ENCODE measurements at regions not wholly inside any gene's neighbourhood (a gene's known extent, or its start where the extent isn't known, plus 50 kb on each side); places are given as distances from the start of the nearest gene placed in this dataset.

GRCh38 chr12:63090716-63091115 lies 60.3 kb downstream of the AVPR1A start:
- H3K4me3 ChIP-seq: no peak overlapping the region
- intact Hi-C loops (cut with DNase I; ENCODE audit: low total_unique reads): no loop called here
- DNase-seq: no peak

GRCh38 chr12:63086149-63086915 lies 64.7 kb downstream of the AVPR1A start:
- Histone ChIP-seq H3K36me3 (no peaks in the 10 kb centered on the region), H3K4me3 (no peak overlapping the region), H3K9me3 (no peaks in the 10 kb centered on the region), H3K4me1 (no peaks in the 10 kb centered on the region), H3K27ac (no peak overlapping the region), H3K27me3 (no peaks in the 10 kb centered on the region)
- intact Hi-C loops (cut with DNase I; ENCODE audit: low total_unique reads): no loop called here
- no peak for DNase-seq
- TF ChIP-seq CTCF (IDR thresholded peaks at IDR 0.05): no peak

More at GRCh38 chr12:63090716-63091115, 60.3 kb downstream of the AVPR1A start:
- no peak overlapping the region for H3K27ac ChIP-seq
- no peaks in the 10 kb centered on the region for H3K27me3 ChIP-seq
- no peaks in the 10 kb centered on the region for H3K36me3 ChIP-seq
- H3K9me3 ChIP-seq: no peaks in the 10 kb centered on the region
- H3K4me1 ChIP-seq: no peaks in the 10 kb centered on the region
- no peak for TF ChIP-seq CTCF (IDR thresholded peaks at IDR 0.05)

- Histone ChIP-seq H3K36me3 (no peaks in the 10 kb centered on the region), H3K4me3 (no peak overlapping the region), H3K27ac (no peak overlapping the region), H3K27me3 (no peaks in the 10 kb centered on the region), H3K4me1 (no peaks in the 10 kb centered on the region), H3K9me3 (no peaks in the 10 kb centered on the region)
- intact Hi-C loops (cut with DNase I; ENCODE audit: low total_unique reads): no loop called here
- no peak for TF ChIP-seq CTCF (IDR thresholded peaks at IDR 0.05)
- no peak for DNase-seq
Measured at GRCh38 chr12:63085120-63085519, 65.9 kb downstream of the AVPR1A start.

GRCh38 chr12:63084501-63084900 lies 66.5 kb downstream of the AVPR1A start:
- DNase-seq: no peak
- intact Hi-C loops (cut with DNase I; ENCODE audit: low total_unique reads): no loop called here
- Histone ChIP-seq H3K4me1 (no peaks in the 10 kb centered on the region), H3K4me3 (no peak overlapping the region), H3K27ac (no peak overlapping the region), H3K36me3 (no peaks in the 10 kb centered on the region), H3K27me3 (no peaks in the 10 kb centered on the region), H3K9me3 (no peaks in the 10 kb centered on the region)
- no peak for TF ChIP-seq CTCF (IDR thresholded peaks at IDR 0.05)

- Histone ChIP-seq H3K27ac (no peak overlapping the region), H3K9me3 (no peaks in the 10 kb centered on the region), H3K4me1 (no peaks in the 10 kb centered on the region), H3K36me3 (no peaks in the 10 kb centered on the region), H3K4me3 (no peak overlapping the region), H3K27me3 (no peaks in the 10 kb centered on the region)
- TF ChIP-seq CTCF (IDR thresholded peaks at IDR 0.05): no peak
- DNase-seq: no peak
- intact Hi-C loops (cut with DNase I; ENCODE audit: low total_unique reads): no loop called here
Measured at GRCh38 chr12:63083046-63083445, 68.0 kb downstream of the AVPR1A start.

Measured in tibial artery (tissue), 4 donors.